ENCODE measurements at regions not wholly inside any gene's neighbourhood (a gene's known extent, or its start where the extent isn't known, plus 50 kb on each side); places are given as distances from the start of the nearest gene placed in this dataset.
"Not testable (repeated sequence)": the region's sequence is repeated elsewhere in the genome, so short reads cannot be mapped to it uniquely, and the experiment has no call there.

- 89 to 92% methylated on average over 9 of the region's 9 CpGs for WGBS, 2 donors
- intact Hi-C loops (cut with DNase I) = no loop called here
- H3K4me1 ChIP-seq = no peaks in the 10 kb centered on the region
- no peaks in the 10 kb centered on the region for H3K27me3 ChIP-seq
- no peak overlapping the region for H3K4me3 ChIP-seq
- no peak for TF ChIP-seq POLR2AphosphoS5 (IDR thresholded peaks at IDR 0.05)
- TF ChIP-seq POLR2A (IDR thresholded peaks at IDR 0.05) = no peak
- TF ChIP-seq EP300 (IDR thresholded peaks at IDR 0.05) = no peak
- TF ChIP-seq CTCF (IDR thresholded peaks at IDR 0.05) = no peak
- peaks cover 0 to 41% (median 14%) of the 10 kb centered on the region in 4 donors for H3K9me3 ChIP-seq
- H3K27ac ChIP-seq = no peak overlapping the region
- no peaks in the 10 kb centered on the region for H3K36me3 ChIP-seq
- no peak for DNase-seq
Measured at GRCh38 chr22:11616811-11617210, 3911.2 kb upstream of the OR11H1 start.

- H3K27me3 ChIP-seq; DNase-seq; H3K36me3 ChIP-seq; H3K4me3 ChIP-seq; H3K4me1 ChIP-seq; H3K27ac ChIP-seq; intact Hi-C loops (cut with DNase I): not testable (repeated sequence)
- peaks cover 0 to 31% (median 14%) of the 10 kb centered on the region in 4 donors for H3K9me3 ChIP-seq
- WGBS, 2 donors = 59 to 80% methylated on average over 11 of the region's 11 CpGs
Measured at GRCh38 chr22:11618322-11618662, 3909.7 kb upstream of the OR11H1 start.

- peaks cover 0 to 30% (median 14%) of the 10 kb centered on the region in 4 donors for H3K9me3 ChIP-seq
- WGBS, 2 donors = 74 to 84% methylated on average over 14 of the region's 14 CpGs
- not testable (repeated sequence) for H3K27me3 ChIP-seq
Measured at GRCh38 chr22:11618688-11619087, 3909.3 kb upstream of the OR11H1 start.

GRCh38 chr22:11620921-11621762 lies 3906.8 kb upstream of the OR11H1 start:
- peaks cover 3 to 24% (median 15%) of the 10 kb centered on the region in 4 donors for H3K9me3 ChIP-seq
- WGBS, 2 donors = 85 to 86% methylated on average over 32 of the region's 32 CpGs
- DNase-seq = not testable (repeated sequence)

More at GRCh38 chr22:11618688-11619087, 3909.3 kb upstream of the OR11H1 start:
- intact Hi-C loops (cut with DNase I); H3K4me3 ChIP-seq; H3K36me3 ChIP-seq; H3K4me1 ChIP-seq; DNase-seq; H3K27ac ChIP-seq: not testable (repeated sequence)

GRCh38 chr22:11622774-11623173 lies 3905.2 kb upstream of the OR11H1 start:
- H3K4me1 ChIP-seq; intact Hi-C loops (cut with DNase I); H3K27me3 ChIP-seq; H3K27ac ChIP-seq; DNase-seq; H3K36me3 ChIP-seq; H3K4me3 ChIP-seq: not testable (repeated sequence)
- WGBS, 2 donors = 84 to 86% methylated on average over 9 of the region's 9 CpGs
- peaks cover 3 to 29% (median 16%) of the 10 kb centered on the region in 4 donors for H3K9me3 ChIP-seq

More at GRCh38 chr22:11620921-11621762, 3906.8 kb upstream of the OR11H1 start:
- H3K27ac ChIP-seq; H3K27me3 ChIP-seq; intact Hi-C loops (cut with DNase I); H3K4me1 ChIP-seq; H3K4me3 ChIP-seq; H3K36me3 ChIP-seq: not testable (repeated sequence)

GRCh38 chr22:11625711-11626421 lies 3902.1 kb upstream of the OR11H1 start:
- H3K36me3 ChIP-seq; H3K27ac ChIP-seq; H3K27me3 ChIP-seq; H3K4me1 ChIP-seq; DNase-seq; intact Hi-C loops (cut with DNase I); H3K4me3 ChIP-seq: not testable (repeated sequence)
- WGBS, 2 donors = 86 to 87% methylated on average over 30 of the region's 30 CpGs
- peaks cover 18 to 50% (median 23%) of the 10 kb centered on the region in 4 donors for H3K9me3 ChIP-seq

- WGBS, 2 donors = 92 to 95% methylated on average over 3 of the region's 3 CpGs
- H3K4me1 ChIP-seq = no peaks in the 10 kb centered on the region
- peaks cover 18 to 49% (median 22%) of the 10 kb centered on the region in 4 donors for H3K9me3 ChIP-seq
- no peak for TF ChIP-seq POLR2A (IDR thresholded peaks at IDR 0.05)
- no peak for TF ChIP-seq POLR2AphosphoS5 (IDR thresholded peaks at IDR 0.05)
- no peak for TF ChIP-seq EP300 (IDR thresholded peaks at IDR 0.05)
- no peak for TF ChIP-seq CTCF (IDR thresholded peaks at IDR 0.05)
- no peak for DNase-seq
- no peaks in the 10 kb centered on the region for H3K36me3 ChIP-seq
- H3K27ac ChIP-seq = no peak overlapping the region
- no peak overlapping the region for H3K4me3 ChIP-seq
- intact Hi-C loops (cut with DNase I) = no loop called here
- H3K27me3 ChIP-seq = no peaks in the 10 kb centered on the region
Measured at GRCh38 chr22:11626422-11626773, 3901.6 kb upstream of the OR11H1 start.

- H3K4me3 ChIP-seq; H3K4me1 ChIP-seq; H3K27ac ChIP-seq; H3K27me3 ChIP-seq; intact Hi-C loops (cut with DNase I); H3K36me3 ChIP-seq; DNase-seq: not testable (repeated sequence)
- peaks cover 18 to 44% (median 20%) of the 10 kb centered on the region in 4 donors for H3K9me3 ChIP-seq
- WGBS, 2 donors = 92 to 93% methylated on average over 20 of the region's 20 CpGs
Measured at GRCh38 chr22:11627036-11627435, 3901.0 kb upstream of the OR11H1 start.

Measured in sigmoid colon (tissue), 6 donors.